Activated CD8-positive, alpha-beta T cell treated with anti-CD3 and anti-CD28 coated beads for 36 hours (primary cell): ENCODE measurements at regions not wholly inside any gene's neighbourhood (a gene's known extent, or its start where the extent isn't known, plus 50 kb on each side); places are given as distances from the start of the nearest gene placed in this dataset.

ENCODE experiments used
- ATAC-seq: fragments of 200-7000 bp; cut with Tn5 transposase; one replicate; pipeline ENCODE4 v1.10.0; 2021; ENCODE audit warnings: mild to moderate bottlenecking, moderate library complexity
- CTCF ChIA-PET: fragments of 350-600 bp; sonication (Branson Sonifier 250); formaldehyde crosslinking; loops from one replicate; lab custom pipeline; 2021; ENCODE audit warnings: antibody characterized with exemption; lab: Charles Lee
- POLR2A ChIA-PET: fragments of 350-600 bp; sonication (Branson Sonifier 250); formaldehyde crosslinking; loops from one replicate; lab custom pipeline; 2021; ENCODE audit warnings: antibody characterized with exemption; lab: Charles Lee
- DNase-seq: peaks from one replicate; pipeline ENCODE4 v3.0.0-alpha.2; 2020
- H3K27ac Mint-ChIP-seq: one replicate; pipeline ENCODE4 v1.8.0; 2021; ENCODE audit warnings: mild to moderate bottlenecking, mixed read lengths
- H3K27me3 Mint-ChIP-seq: one replicate; pipeline ENCODE4 v1.8.0; 2021; ENCODE audit warnings: mixed read lengths
- H3K36me3 Mint-ChIP-seq: one replicate; pipeline ENCODE4 v1.8.0; 2021; ENCODE audit warnings: low read depth, mixed read lengths
- H3K4me1 Mint-ChIP-seq: one replicate; pipeline ENCODE4 v1.8.0; 2021; ENCODE audit warnings: low read depth, mixed read lengths
- H3K4me3 Mint-ChIP-seq: one replicate; pipeline ENCODE4 v1.8.0; 2021; ENCODE audit warnings: mild to moderate bottlenecking, moderate library complexity, mixed read lengths
- H3K9me3 Mint-ChIP-seq: one replicate; pipeline ENCODE4 v1.8.0; 2021; ENCODE audit warnings: mixed read lengths
- intact Hi-C: fragments of 100-400 bp; cut with micrococcal nuclease; formaldehyde crosslinking; loops from one replicate; pipeline ENCODE4 v1.10.0; 2022
- TF ChIP-seq, protein P1 (sequence below): fragments of 200-600 bp; IDR thresholded peaks from one replicate; pipeline ENCODE4 v1.8.0; 2022; ENCODE audit warnings: antibody characterized with exemption, mild to moderate bottlenecking

DNA sequence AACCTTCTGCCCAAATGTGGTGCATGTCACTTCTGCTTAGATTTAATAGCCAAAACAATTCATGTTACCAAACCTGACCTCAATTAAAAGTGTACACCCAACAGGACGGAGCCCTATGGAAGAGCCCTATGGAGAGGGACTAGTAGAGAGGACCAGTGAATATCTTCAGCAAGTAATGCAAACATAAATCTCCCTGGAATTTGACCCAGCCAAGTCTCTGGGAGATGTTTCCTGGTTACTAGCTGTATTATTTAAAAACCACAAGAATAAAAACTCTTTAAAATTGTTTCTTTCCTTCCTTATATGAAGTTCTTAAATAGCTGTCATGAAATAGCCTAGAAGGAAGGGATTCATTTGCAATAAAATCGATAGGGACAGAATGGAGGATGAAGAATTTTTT is 255.8 kb downstream of the CDH11 start:
- TF ChIP-seq, protein P1, sequence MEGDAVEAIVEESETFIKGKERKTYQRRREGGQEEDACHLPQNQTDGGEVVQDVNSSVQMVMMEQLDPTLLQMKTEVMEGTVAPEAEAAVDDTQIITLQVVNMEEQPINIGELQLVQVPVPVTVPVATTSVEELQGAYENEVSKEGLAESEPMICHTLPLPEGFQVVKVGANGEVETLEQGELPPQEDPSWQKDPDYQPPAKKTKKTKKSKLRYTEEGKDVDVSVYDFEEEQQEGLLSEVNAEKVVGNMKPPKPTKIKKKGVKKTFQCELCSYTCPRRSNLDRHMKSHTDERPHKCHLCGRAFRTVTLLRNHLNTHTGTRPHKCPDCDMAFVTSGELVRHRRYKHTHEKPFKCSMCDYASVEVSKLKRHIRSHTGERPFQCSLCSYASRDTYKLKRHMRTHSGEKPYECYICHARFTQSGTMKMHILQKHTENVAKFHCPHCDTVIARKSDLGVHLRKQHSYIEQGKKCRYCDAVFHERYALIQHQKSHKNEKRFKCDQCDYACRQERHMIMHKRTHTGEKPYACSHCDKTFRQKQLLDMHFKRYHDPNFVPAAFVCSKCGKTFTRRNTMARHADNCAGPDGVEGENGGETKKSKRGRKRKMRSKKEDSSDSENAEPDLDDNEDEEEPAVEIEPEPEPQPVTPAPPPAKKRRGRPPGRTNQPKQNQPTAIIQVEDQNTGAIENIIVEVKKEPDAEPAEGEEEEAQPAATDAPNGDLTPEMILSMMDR = no peak
- Mint-ChIP-seq H3K27ac (no peak overlapping the region), H3K4me1 (no peaks in the 10 kb centered on the region), H3K27me3 (no peaks in the 10 kb centered on the region), H3K9me3 (peaks cover 9% of the 10 kb centered on the region), H3K4me3 (no peak overlapping the region), H3K36me3 (no peaks in the 10 kb centered on the region)
- ChIA-PET POLR2A (no interaction called here), CTCF (no interaction called here)
- no peak for DNase-seq
- no peak for ATAC-seq
- intact Hi-C loops = no loop called here

DNA sequence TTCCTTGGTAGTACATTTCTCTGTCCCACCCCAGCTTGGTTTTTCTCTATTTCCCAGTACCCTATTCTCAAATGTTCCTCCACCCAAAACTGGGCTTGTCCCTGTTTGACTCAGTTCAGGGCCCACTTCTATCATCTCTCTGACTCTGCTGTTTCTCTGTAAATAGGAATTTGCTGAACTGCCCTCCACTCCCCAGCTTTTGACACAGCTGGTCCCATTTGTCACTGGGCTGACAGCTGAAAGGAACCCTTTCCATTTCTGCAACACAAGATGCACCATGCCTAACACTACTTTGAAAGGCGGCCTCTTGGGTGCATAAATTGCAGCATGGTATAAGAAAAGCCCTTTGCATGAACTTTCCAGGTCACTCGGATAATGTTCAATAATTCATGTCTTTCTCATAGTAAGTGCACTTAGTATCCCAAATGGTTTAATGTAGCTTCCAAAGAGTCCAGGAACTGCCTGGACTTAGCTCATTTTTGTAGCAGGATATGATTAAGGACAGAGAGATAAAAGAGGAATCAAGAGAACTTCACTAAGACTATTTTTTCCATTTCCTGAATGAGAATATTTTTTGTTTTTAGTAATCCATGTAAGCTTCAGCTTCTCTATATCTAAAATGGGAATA is 256.7 kb downstream of the CDH11 start:
- H3K9me3 Mint-ChIP-seq = peaks cover 8% of the 10 kb centered on the region
- ChIA-PET POLR2A (no interaction called here), CTCF (interaction anchor here (0.9 kb wide), 1 partner anchor 24 kb away, joined by 3 read pairs; no protein-coding TSS in a partner anchor)
- no peaks in the 10 kb centered on the region for H3K4me1 Mint-ChIP-seq
- H3K27me3 Mint-ChIP-seq = no peaks in the 10 kb centered on the region
- no peaks in the 10 kb centered on the region for H3K36me3 Mint-ChIP-seq
- no peak for ATAC-seq
- intact Hi-C loops = no loop called here
- no peak overlapping the region for H3K27ac Mint-ChIP-seq
- no peak for DNase-seq
- H3K4me3 Mint-ChIP-seq = no peak overlapping the region
- TF ChIP-seq, protein P1 = no peak

DNA sequence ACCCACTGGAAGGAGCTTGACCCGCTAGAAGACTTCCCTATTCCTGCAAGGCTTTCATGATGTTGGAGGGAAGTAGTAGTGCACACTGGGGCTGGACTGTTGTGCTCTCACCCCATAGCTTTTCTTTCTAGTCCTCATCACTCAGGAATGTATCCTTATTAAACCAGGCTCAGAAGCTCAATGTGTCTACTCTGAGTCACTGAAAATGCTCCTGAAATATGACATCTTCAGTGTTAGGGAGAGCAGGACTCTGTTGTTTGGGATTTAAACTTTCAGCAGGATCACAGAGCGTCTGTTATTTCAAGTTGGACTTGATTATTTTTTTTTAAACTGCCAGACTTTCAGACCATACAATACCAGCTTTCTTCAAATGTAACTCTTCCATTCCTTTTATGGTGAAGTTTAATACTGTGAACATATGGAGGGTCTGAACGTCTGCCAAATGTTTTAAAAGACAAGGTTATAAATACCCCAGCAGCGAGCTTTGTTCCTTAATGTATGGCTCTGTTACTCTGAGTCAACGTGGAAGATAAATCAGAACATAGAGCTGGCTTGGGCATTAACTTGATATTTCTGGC is 257.5 kb downstream of the CDH11 start:
- no peaks in the 10 kb centered on the region for H3K36me3 Mint-ChIP-seq

DNA sequence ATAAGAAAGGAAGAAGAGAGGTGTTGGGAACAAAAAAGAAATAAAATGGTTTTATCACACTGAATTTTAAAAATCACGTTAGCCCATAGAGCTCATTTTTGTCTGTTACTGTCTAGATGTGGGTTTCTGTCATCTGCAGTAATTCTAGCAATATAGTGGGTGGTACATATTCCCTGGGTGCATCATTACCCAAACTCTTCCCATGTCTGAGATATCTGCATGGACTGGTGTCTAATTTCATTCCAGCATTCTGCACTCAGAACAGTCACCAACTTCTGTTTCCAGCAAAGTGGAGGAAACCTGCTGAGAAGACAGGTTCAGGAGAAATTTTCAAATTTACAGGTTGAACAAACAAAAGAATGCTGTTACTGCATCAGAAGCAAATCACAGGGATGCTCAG is 263.8 kb downstream of the CDH11 start:
- ChIA-PET POLR2A (interaction anchor here (0.7 kb wide), 1 partner anchor 1009 kb away, joined by 4 read pairs; no protein-coding TSS in a partner anchor), CTCF (no interaction called here)
- Mint-ChIP-seq H3K4me1 (no peaks in the 10 kb centered on the region), H3K27me3 (no peaks in the 10 kb centered on the region), H3K27ac (no peak overlapping the region), H3K36me3 (no peaks in the 10 kb centered on the region), H3K9me3 (peaks cover 9% of the 10 kb centered on the region), H3K4me3 (no peak overlapping the region)
- TF ChIP-seq, protein P1 = no peak
- DNase-seq = no peak
- ATAC-seq = no peak
- intact Hi-C loops = no loop called here

More for the DNA sequence above, 257.5 kb downstream of the CDH11 start:
- ChIA-PET CTCF (no interaction called here), POLR2A (no interaction called here)
- Mint-ChIP-seq H3K4me3 (no peak overlapping the region), H3K27me3 (no peaks in the 10 kb centered on the region), H3K27ac (no peak overlapping the region), H3K4me1 (no peaks in the 10 kb centered on the region), H3K9me3 (peaks cover 12% of the 10 kb centered on the region)
- intact Hi-C loops = no loop called here
- no peak for ATAC-seq
- TF ChIP-seq, protein P1 = no peak
- DNase-seq = no peak

DNA sequence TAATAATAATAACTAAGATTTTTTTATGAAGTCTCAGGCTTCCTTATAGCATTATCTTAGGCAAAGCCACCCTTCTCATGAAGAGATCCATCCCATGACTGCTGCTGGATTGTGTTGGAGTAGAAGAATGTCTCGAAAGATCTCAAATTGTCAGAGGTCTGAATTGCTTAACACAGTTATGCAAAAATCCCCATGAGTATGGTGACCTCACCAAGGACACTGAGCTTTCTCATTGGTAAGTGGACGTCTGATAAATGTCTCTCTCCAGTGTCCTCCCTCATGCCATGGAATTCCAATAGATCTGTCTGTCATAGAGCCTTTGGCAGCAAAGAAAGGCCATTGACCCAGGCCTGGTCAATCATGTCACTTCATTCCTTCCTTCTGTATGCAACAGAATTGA is 264.5 kb downstream of the CDH11 start:
- intact Hi-C loops = no loop called here
- no peaks in the 10 kb centered on the region for H3K4me1 Mint-ChIP-seq
- DNase-seq (no peak), ATAC-seq (no peak)
- ChIA-PET CTCF (no interaction called here), POLR2A (interaction anchor here (0.7 kb wide), 1 partner anchor 1008 kb away, joined by 4 read pairs; no protein-coding TSS in a partner anchor)
- no peaks in the 10 kb centered on the region for H3K36me3 Mint-ChIP-seq
- no peak overlapping the region for H3K4me3 Mint-ChIP-seq
- TF ChIP-seq, protein P1 = no peak
- H3K27me3 Mint-ChIP-seq = no peaks in the 10 kb centered on the region
- peaks cover 9% of the 10 kb centered on the region for H3K9me3 Mint-ChIP-seq
- no peak overlapping the region for H3K27ac Mint-ChIP-seq
